ENCODE measurements at regions not wholly inside any gene's neighbourhood (a gene's known extent, or its start where the extent isn't known, plus 50 kb on each side); places are given as distances from the start of the nearest gene placed in this dataset.
"Not testable (repeated sequence)": the region's sequence is repeated elsewhere in the genome, so short reads cannot be mapped to it uniquely, and the experiment has no call there.

GRCh38 chr3:65303431-65303830 is 615.6 kb upstream of the ADAMTS9 start:
- no peak for DNase-seq

- DNase-seq, result no peak
Observed at GRCh38 chr3:65291448-65292125, 603.8 kb upstream of the ADAMTS9 start.

- no peak for DNase-seq
Observed at GRCh38 chr3:65288776-65289175, 601.0 kb upstream of the ADAMTS9 start.

GRCh38 chr3:65285956-65286355 is 598.2 kb upstream of the ADAMTS9 start:
- DNase-seq, result no peak

DNA sequence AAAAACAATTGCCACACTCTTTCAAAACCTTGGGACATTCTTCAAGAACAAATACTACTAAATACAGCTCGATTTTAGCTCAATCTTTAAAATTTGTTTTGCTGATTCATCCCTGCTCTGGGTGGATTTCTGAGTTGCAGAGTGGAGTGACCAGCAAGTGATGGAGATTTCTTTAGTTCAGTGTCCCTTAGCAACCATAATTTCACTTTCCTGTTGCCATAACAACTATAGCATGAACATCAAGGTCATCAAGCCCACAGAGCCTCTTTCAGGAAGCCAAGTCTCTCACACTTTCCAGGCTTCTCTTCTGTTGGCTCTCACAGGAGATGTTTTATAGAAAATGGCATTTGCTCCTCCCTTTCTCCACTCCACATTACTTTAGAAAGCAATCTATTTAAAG is 597.2 kb upstream of the ADAMTS9 start:
- DNase-seq, result peak; percentile 7

GRCh38 chr3:65284546-65284945 is 596.7 kb upstream of the ADAMTS9 start:
- no peak for DNase-seq

DNA sequence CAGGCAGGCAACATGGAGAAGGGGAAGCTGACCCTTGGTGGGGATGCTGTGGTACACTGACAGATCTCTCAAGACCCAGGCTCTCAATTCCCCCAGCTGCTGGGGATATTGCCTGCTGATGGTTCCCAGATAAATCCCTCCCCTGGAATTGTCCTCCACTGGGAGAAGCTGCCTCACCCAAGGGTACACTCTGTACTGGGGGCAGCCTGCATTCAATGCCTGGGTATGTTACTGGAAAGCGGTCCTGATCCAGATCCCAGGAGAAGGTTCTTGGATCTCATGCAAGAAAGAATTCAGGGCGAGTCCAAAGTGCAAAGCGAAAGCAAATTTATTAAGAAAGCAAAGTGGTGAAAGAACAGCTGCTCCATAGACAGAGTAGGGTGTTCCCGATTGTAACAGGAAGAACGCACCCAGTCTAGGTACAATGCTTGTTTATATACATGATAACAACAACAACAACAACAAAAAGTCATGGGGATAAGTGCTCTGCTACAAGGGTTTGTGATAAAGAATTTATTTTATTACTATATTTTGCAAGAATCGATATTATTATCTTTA is 591.5 kb upstream of the ADAMTS9 start:
- DNase-seq, result no peak

DNA sequence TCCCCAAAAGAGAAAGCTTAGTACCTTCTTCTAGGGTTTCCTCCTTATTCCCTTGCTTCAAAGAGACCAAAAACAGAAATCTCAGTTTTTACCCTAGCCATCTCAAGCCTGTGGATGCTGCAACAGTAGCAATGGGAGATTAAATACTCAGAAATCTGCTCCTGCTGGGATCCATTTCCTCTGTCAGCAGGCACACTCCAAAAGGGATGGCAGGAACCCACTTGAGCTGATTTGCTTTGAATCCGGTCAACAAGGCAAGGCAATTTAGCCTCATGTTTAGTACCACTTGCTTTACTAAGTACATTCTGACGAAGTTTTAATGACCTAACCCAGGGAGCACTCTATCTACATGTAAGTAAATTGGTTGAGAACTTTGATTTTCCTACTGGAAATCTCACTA is 590.0 kb upstream of the ADAMTS9 start:
- no peak for DNase-seq

GRCh38 chr3:65276551-65276950 is 588.8 kb upstream of the ADAMTS9 start:
- DNase-seq, result no peak

DNA sequence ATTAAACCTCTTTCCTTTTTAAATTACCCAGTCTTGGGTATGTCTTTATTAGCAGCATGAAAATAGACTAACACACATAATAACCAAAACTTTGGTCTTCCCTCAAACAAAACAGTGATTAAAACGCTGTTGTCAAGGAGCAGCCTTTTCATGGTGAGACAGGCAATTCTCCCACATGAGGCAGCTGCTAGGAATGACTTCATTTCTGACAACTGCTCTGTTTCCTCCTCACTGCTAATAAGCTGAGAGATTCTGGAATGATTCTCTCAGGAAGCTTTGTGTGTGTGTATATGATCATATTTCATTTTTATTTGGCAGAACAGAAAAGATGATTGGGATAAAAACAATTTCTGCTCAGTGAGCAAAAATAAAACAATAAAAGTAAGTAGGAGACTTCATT is 580.6 kb upstream of the ADAMTS9 start:
- peak; percentile 15 for DNase-seq

- DNase-seq, result peak; percentile 6
Observed at GRCh38 chr3:65265942-65266590, 578.3 kb upstream of the ADAMTS9 start.

GRCh38 chr3:65265511-65265910 is 577.7 kb upstream of the ADAMTS9 start:
- DNase-seq, result no peak

GRCh38 chr3:65262548-65262947 is 574.7 kb upstream of the ADAMTS9 start:
- peak; percentile 7 for DNase-seq

- no peak for DNase-seq
Observed at GRCh38 chr3:65259946-65260345, 572.1 kb upstream of the ADAMTS9 start.

- DNase-seq, result not testable (repeated sequence)
Observed at GRCh38 chr3:65252914-65253313, 565.1 kb upstream of the ADAMTS9 start.

DNA sequence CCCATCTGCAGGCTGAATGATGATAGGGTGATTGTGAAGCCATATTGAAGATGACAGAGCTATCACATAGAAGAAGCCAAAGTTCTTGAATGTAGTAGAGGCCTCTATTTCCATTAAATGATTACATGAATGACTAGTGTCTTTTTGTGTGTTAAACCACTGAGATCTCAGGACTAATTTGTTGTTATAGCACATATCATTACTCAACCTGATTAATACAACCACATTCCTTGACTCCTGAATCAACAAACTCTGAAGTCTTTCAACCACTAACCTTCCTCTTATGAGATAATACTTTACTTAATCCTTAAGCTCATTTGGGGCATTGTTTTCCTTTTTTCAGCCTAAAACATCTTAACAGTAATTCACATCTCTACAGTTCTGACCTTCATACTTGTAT is 564.5 kb upstream of the ADAMTS9 start:
- DNase-seq, result no peak

DNA sequence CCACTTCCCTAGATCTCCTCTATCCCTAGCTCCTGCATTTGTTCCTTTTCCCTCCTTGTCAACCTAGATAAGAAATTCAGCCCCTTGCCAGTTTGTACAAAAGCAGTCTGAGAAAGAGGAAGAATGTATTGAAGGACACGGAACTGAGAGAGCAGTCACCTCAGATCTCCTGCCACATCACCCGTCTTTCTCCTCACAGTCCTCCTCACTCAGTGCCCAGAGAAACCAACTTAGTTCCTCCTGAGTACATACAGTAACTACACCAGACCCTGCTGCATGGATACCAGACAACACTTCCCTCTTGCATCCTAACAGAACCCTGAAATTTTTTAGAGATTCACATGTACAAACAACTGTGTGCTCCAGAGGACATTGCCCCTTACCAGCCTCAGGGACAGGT is 563.6 kb upstream of the ADAMTS9 start:
- DNase-seq, result no peak

GRCh38 chr3:65246561-65246960 is 558.8 kb upstream of the ADAMTS9 start:
- DNase-seq, result no peak

GRCh38 chr3:65245133-65246063 is 557.6 kb upstream of the ADAMTS9 start:
- DNase-seq, result peak; percentile 34

DNA sequence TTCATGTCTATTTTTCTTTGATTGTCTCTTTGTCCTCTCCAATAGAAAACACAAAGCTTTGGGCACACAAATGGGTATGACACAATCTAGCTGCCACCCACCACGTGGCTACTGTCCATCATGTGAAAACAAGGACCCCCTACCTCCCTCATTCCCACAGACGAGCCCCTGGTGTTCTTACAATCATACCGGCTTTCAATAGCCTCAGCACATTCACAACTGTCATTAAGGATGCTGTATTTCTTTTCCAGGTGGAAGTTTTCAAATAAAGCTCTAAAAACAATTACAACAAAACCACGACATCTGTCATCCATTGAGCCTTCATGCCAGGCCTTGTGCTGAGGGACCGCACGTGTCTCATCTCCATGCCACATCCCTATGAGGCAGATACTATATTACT is 552.6 kb upstream of the ADAMTS9 start:
- DNase-seq, result no peak

DNA sequence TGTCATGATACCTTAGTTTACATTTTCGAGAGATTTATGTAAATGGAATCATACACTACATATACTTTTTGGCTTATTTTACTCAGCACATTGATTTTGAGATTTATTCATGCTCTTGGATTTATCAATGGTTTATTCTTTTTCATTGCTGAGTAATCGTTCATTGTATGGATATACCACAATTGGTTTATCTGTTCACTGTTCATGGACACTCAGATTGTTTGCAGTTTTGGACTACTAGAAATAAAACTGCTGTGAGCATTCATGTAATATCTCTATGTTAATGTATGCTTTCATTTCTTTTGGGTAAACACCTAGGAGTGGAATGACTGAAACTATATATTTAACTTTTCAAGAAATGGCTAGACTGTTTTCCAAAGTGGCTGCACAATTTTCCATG is 550.9 kb upstream of the ADAMTS9 start:
- DNase-seq, result no peak

DNA sequence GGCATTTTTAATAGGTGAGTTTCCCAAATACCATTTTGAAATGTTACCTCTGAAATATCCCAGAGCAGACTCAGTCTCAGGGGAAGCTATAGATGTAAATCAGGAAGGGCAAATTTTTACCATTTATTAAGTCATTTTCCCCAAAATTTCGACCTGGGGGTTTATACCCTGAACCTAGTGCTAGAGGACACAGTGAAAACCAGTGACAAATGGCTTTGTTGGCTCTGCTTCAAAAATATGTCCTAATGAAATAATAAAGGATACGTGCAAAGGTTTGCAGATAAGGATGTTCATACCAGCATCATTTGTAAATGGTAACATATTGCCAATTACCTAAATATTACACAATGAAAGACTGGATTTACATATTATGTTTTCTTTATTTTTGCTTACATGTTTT is 546.7 kb upstream of the ADAMTS9 start:
- DNase-seq, result no peak

GRCh38 chr3:65233561-65233960 is 545.8 kb upstream of the ADAMTS9 start:
- no peak for DNase-seq

Data from fibroblast of skin of right biceps (primary cell).